Femur (tissue), 1 donor: ENCODE measurements at regions not wholly inside any gene's neighbourhood (a gene's known extent, or its start where the extent isn't known, plus 50 kb on each side); places are given as distances from the start of the nearest gene placed in this dataset.
"Not testable (repeated sequence)": the region's sequence is repeated elsewhere in the genome, so short reads cannot be mapped to it uniquely, and the experiment has no call there.

Experiments
- DNase-seq: peaks from one replicate; pipeline ENCODE4 v3.0.0-alpha.2; 2017

- no peak for DNase-seq
Observed at GRCh38 chr18:10086458-10087210, 172.8 kb downstream of the VAPA start.

GRCh38 chr18:10088734-10089133 is 174.9 kb downstream of the VAPA start:
- no peak for DNase-seq

- DNase-seq = no peak
Observed at GRCh38 chr18:10089881-10090280, 176.1 kb downstream of the VAPA start.

- no peak for DNase-seq
Observed at GRCh38 chr18:10090668-10091067, 176.9 kb downstream of the VAPA start.

- DNase-seq = no peak
Observed at GRCh38 chr18:10093445-10093844, 179.6 kb downstream of the VAPA start.

- DNase-seq = no peak
Observed at GRCh38 chr18:10094154-10094553, 180.3 kb downstream of the VAPA start.

GRCh38 chr18:10094655-10095054 is 180.8 kb downstream of the VAPA start:
- DNase-seq = no peak

- DNase-seq = no peak
Observed at GRCh38 chr18:10095356-10095755, 181.5 kb downstream of the VAPA start.

GRCh38 chr18:10099539-10100140 is 185.8 kb downstream of the VAPA start:
- no peak for DNase-seq

- DNase-seq = no peak
Observed at GRCh38 chr18:10100196-10100595, 186.4 kb downstream of the VAPA start.

- no peak for DNase-seq
Observed at GRCh38 chr18:10100941-10101701, 187.3 kb downstream of the VAPA start.

GRCh38 chr18:10101729-10102128 is 187.9 kb downstream of the VAPA start:
- no peak for DNase-seq

- not testable (repeated sequence) for DNase-seq
Observed at GRCh38 chr18:10105118-10105517, 191.3 kb downstream of the VAPA start.

- DNase-seq = no peak
Observed at GRCh38 chr18:10111191-10111590, 197.4 kb downstream of the VAPA start.

GRCh38 chr18:10111944-10112343 is 198.1 kb downstream of the VAPA start:
- no peak for DNase-seq

GRCh38 chr18:10113121-10114022 is 199.6 kb downstream of the VAPA start:
- DNase-seq = no peak

GRCh38 chr18:10114717-10115463 is 201.1 kb downstream of the VAPA start:
- DNase-seq = no peak

GRCh38 chr18:10116574-10116973 is 202.8 kb downstream of the VAPA start:
- DNase-seq = no peak

- no peak for DNase-seq
Observed at GRCh38 chr18:10119528-10119927, 205.7 kb downstream of the VAPA start.

- DNase-seq = no peak
Observed at GRCh38 chr18:10119991-10120390, 206.2 kb downstream of the VAPA start.

GRCh38 chr18:10120622-10121021 is 206.8 kb downstream of the VAPA start:
- DNase-seq = no peak

GRCh38 chr18:10121028-10121427 is 207.2 kb downstream of the VAPA start:
- DNase-seq = no peak
